Heart left ventricle (tissue), 13 donors: ENCODE measurements at regions not wholly inside any gene's neighbourhood (a gene's known extent, or its start where the extent isn't known, plus 50 kb on each side); places are given as distances from the start of the nearest gene placed in this dataset.

Experiments used
- POLR2A ChIP-seq, 2 donors: fragments of 450-650 bp; IDR thresholded peaks; one replicate each; pipeline ENCODE4 v1.6.1; 2017; ENCODE audit warnings: antibody characterized with exemption in 2 of 2, mild to moderate bottlenecking in 2 of 2, moderate library complexity in 2 of 2
- TF ChIP-seq, protein P1 (sequence below), 12 donors: fragments of 200-600 bp; sonication (generic) in 4 of 12; IDR thresholded peaks; one replicate each; pipeline versions ENCODE4 v1.5.0 to v1.8.0; 2018 to 2022; ENCODE audit warnings: antibody characterized with exemption in 12 of 12, mild to moderate bottlenecking in 5 of 12
- donor health status: ischemic (EF 13 %, LVEDD 7.1; RV severe dilation, severe dysfunction).
- donor health status: DM: no; HTN: yes; CAD: no.
- donor health status: DM: no; HTN: no; CAD: no.
- donor health status: ischemic (EF 25% LVEDD 6.9; RV normal size, moderate dysfunction).
- donor health status: ischemic (EF 25% LVEDD 5.7; RV mildly dilated, moderate dysfunction).
- donor health status: ischemic (EF 35%, LVEDD 5.7; RV mildly dilated, moderate dysfunction).
- donor health status: nonischemic (EF 11% LVEDD 7.7; RV severe dilation, severe dysfunction).
- donor health status: DM: yes; HTN: yes; CAD: no.
- donor health status: PGD.
- donor health status: ischemic (EF 29% LVEDD 5.4; RV normal size, mild dysfunction).
- donor health status: nonischemic (EF 23%, LVEDD 6.1; RV moderate dilation, normal function).

DNA sequence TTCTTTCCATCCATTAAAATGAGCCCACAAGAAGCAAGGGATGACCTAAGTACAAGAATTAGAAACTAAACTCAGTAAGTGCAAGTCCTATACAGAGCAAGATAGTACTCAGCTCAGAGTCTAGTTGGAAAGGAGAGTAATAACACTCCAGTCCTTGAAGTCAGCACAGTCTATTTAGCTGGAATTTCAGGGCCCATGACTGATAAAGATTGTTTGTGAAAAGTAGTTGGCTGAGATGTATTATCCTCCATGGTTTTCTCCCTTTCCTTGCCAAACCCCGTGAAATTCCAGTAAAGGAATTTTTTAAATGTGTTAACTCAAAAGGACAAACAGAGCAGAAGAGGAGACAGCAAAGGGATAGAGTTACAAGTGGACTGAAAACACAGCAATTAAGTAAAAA lies 127.2 kb upstream of the STT3B start:
- TF ChIP-seq, protein P1, sequence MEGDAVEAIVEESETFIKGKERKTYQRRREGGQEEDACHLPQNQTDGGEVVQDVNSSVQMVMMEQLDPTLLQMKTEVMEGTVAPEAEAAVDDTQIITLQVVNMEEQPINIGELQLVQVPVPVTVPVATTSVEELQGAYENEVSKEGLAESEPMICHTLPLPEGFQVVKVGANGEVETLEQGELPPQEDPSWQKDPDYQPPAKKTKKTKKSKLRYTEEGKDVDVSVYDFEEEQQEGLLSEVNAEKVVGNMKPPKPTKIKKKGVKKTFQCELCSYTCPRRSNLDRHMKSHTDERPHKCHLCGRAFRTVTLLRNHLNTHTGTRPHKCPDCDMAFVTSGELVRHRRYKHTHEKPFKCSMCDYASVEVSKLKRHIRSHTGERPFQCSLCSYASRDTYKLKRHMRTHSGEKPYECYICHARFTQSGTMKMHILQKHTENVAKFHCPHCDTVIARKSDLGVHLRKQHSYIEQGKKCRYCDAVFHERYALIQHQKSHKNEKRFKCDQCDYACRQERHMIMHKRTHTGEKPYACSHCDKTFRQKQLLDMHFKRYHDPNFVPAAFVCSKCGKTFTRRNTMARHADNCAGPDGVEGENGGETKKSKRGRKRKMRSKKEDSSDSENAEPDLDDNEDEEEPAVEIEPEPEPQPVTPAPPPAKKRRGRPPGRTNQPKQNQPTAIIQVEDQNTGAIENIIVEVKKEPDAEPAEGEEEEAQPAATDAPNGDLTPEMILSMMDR (IDR thresholded peaks at IDR 0.05), result no peak
- no peak for TF ChIP-seq POLR2A (IDR thresholded peaks at IDR 0.05)
